ENCODE measurements at regions not wholly inside any gene's neighbourhood (a gene's known extent, or its start where the extent isn't known, plus 50 kb on each side); places are given as distances from the start of the nearest gene placed in this dataset.

GRCh38 chr6:110033101-110033500, 55.0 kb downstream of the GPR6 start:
- DNase-seq (ENCODE audit: low read depth in 2 of 2) = no peak

GRCh38 chr6:110033749-110034666, 55.9 kb downstream of the GPR6 start:
- DNase-seq (ENCODE audit: low read depth in 2 of 2) = no peak

GRCh38 chr6:110034667-110035036, 56.5 kb downstream of the GPR6 start:
- no peak for DNase-seq (ENCODE audit: low read depth in 2 of 2)

GRCh38 chr6:110035321-110035720, 57.2 kb downstream of the GPR6 start:
- no peak for DNase-seq (ENCODE audit: low read depth in 2 of 2)

GRCh38 chr6:110036408-110037302, 58.5 kb downstream of the GPR6 start:
- DNase-seq (ENCODE audit: low read depth in 2 of 2) = no peak

- no peak for DNase-seq (ENCODE audit: low read depth in 2 of 2)
Observed at GRCh38 chr6:110037726-110038295, 59.7 kb downstream of the GPR6 start.

- DNase-seq (ENCODE audit: low read depth in 2 of 2) = peak; percentile 72 to 76
Observed at GRCh38 chr6:110039364-110039980, 61.4 kb downstream of the GPR6 start.

- peak; percentile 6 to 19 for DNase-seq (ENCODE audit: low read depth in 2 of 2)
Observed at GRCh38 chr6:110039981-110040383, 61.9 kb downstream of the GPR6 start.

GRCh38 chr6:110040716-110041115, 62.6 kb downstream of the GPR6 start:
- no peak for DNase-seq (ENCODE audit: low read depth in 2 of 2)

GRCh38 chr6:110041126-110041525, 63.0 kb downstream of the GPR6 start:
- DNase-seq (ENCODE audit: low read depth in 2 of 2) = no peak

- DNase-seq (ENCODE audit: low read depth in 2 of 2) = no peak
Observed at GRCh38 chr6:110041830-110042229, 63.7 kb downstream of the GPR6 start.

- DNase-seq (ENCODE audit: low read depth in 2 of 2) = no peak
Observed at GRCh38 chr6:110042670-110043296, 64.7 kb downstream of the GPR6 start.

- DNase-seq (ENCODE audit: low read depth in 2 of 2) = no peak
Observed at GRCh38 chr6:110043366-110043994, 65.4 kb downstream of the GPR6 start.

GRCh38 chr6:110044096-110044495, 66.0 kb downstream of the GPR6 start:
- DNase-seq (ENCODE audit: low read depth in 2 of 2) = no peak

- no peak for DNase-seq (ENCODE audit: low read depth in 2 of 2)
Observed at GRCh38 chr6:110044622-110045021, 66.5 kb downstream of the GPR6 start.

- no peak for DNase-seq (ENCODE audit: low read depth in 2 of 2)
Observed at GRCh38 chr6:110048221-110048875, 70.2 kb downstream of the GPR6 start.

- no peak for DNase-seq (ENCODE audit: low read depth in 2 of 2)
Observed at GRCh38 chr6:110049696-110050439, 71.8 kb downstream of the GPR6 start.

All from stimulated activated CD4-positive, alpha-beta T cell treated with anti-CD3 and anti-CD28 coated beads, Interleukin-1b, Interleukin-23, amount 100 ng/mL, for 4 hours (primary cell).